ENCODE measurements at regions not wholly inside any gene's neighbourhood (a gene's known extent, or its start where the extent isn't known, plus 50 kb on each side); places are given as distances from the start of the nearest gene placed in this dataset.

GRCh38 chr20:60274717-60275116, 316.5 kb downstream of the CDH26 start:
- no peaks in the 10 kb centered on the region for H3K9me3 Mint-ChIP-seq (ENCODE audit: unreplicated experiment)
- no peak for TF ChIP-seq CTCF (IDR thresholded peaks at IDR 0.05; ENCODE audit: unreplicated experiment)
- POLR2A ChIA-PET, result no interaction called here
- H3K36me3 Mint-ChIP-seq (ENCODE audit: insufficient read depth, unreplicated experiment), result no peaks in the 10 kb centered on the region
- H3K4me1 Mint-ChIP-seq (ENCODE audit: insufficient read depth, unreplicated experiment), result peaks cover 6% of the 10 kb centered on the region
- CTCF ChIA-PET, result interaction anchor here (1.1 to 2.1 kb wide), 2 partner anchors 12 to 217 kb away, joined by 5 to 6 read pairs; no protein-coding TSS in a partner anchor
- intact Hi-C loops (cut with micrococcal nuclease), result no loop called here
- no peak for DNase-seq (ENCODE audit: unreplicated experiment)
- no peak overlapping the region for H3K4me3 Mint-ChIP-seq (ENCODE audit: unreplicated experiment)
- no TSS peak for BruUV-seq (replicated peaks)
- no peak overlapping the region for H3K27ac Mint-ChIP-seq (ENCODE audit: low read depth, unreplicated experiment)
- no peaks in the 10 kb centered on the region for H3K27me3 Mint-ChIP-seq (ENCODE audit: insufficient read depth, unreplicated experiment)

- ChIA-PET CTCF (interaction anchor here (0.5 to 2.2 kb wide), 4 partner anchors 19 to 1606 kb away, joined by 3 to 5 read pairs (median 4); no protein-coding TSS in a partner anchor), POLR2A (no interaction called here)
- no peak overlapping the region for H3K27ac Mint-ChIP-seq (ENCODE audit: low read depth, unreplicated experiment)
- peaks cover 9% of the 10 kb centered on the region for H3K9me3 Mint-ChIP-seq (ENCODE audit: unreplicated experiment)
- intact Hi-C loops (cut with micrococcal nuclease), result no loop called here
- no TSS peak for BruUV-seq (replicated peaks)
- TF ChIP-seq CTCF (IDR thresholded peaks at IDR 0.05; ENCODE audit: unreplicated experiment), result no peak
- no peak overlapping the region for H3K4me3 Mint-ChIP-seq (ENCODE audit: unreplicated experiment)
- peaks cover 6% of the 10 kb centered on the region for H3K4me1 Mint-ChIP-seq (ENCODE audit: insufficient read depth, unreplicated experiment)
- H3K36me3 Mint-ChIP-seq (ENCODE audit: insufficient read depth, unreplicated experiment), result no peaks in the 10 kb centered on the region
- H3K27me3 Mint-ChIP-seq (ENCODE audit: insufficient read depth, unreplicated experiment), result no peaks in the 10 kb centered on the region
- DNase-seq (ENCODE audit: unreplicated experiment), result no peak
Observed at GRCh38 chr20:60281295-60281694, 323.1 kb downstream of the CDH26 start.

- Mint-ChIP-seq H3K36me3 (ENCODE audit: insufficient read depth, unreplicated experiment) (no peaks in the 10 kb centered on the region), H3K4me3 (ENCODE audit: unreplicated experiment) (no peak overlapping the region), H3K9me3 (ENCODE audit: unreplicated experiment) (peaks cover 16% of the 10 kb centered on the region), H3K4me1 (ENCODE audit: insufficient read depth, unreplicated experiment) (peaks cover 6% of the 10 kb centered on the region), H3K27me3 (ENCODE audit: insufficient read depth, unreplicated experiment) (no peaks in the 10 kb centered on the region), H3K27ac (ENCODE audit: low read depth, unreplicated experiment) (no peak overlapping the region)
- no peak for TF ChIP-seq CTCF (IDR thresholded peaks at IDR 0.05; ENCODE audit: unreplicated experiment)
- CTCF ChIA-PET, result no interaction called here
- peak; percentile 22 for DNase-seq (ENCODE audit: unreplicated experiment)
- BruUV-seq (replicated peaks), result no TSS peak
- intact Hi-C loops (cut with micrococcal nuclease), result no loop called here
- POLR2A ChIA-PET, result no interaction called here
Observed at GRCh38 chr20:60283281-60283680, 325.1 kb downstream of the CDH26 start.

GRCh38 chr20:60286764-60287163, 328.5 kb downstream of the CDH26 start:
- no peak for TF ChIP-seq CTCF (IDR thresholded peaks at IDR 0.05; ENCODE audit: unreplicated experiment)
- DNase-seq (ENCODE audit: unreplicated experiment), result no peak
- intact Hi-C loops (cut with micrococcal nuclease), result no loop called here
- ChIA-PET CTCF (interaction anchor here (0.7 to 1.5 kb wide), 2 partner anchors 23 to 506 kb away, joined by 3 to 4 read pairs; no protein-coding TSS in a partner anchor), POLR2A (no interaction called here)
- Mint-ChIP-seq H3K4me3 (ENCODE audit: unreplicated experiment) (no peak overlapping the region), H3K27ac (ENCODE audit: low read depth, unreplicated experiment) (no peak overlapping the region), H3K9me3 (ENCODE audit: unreplicated experiment) (peaks cover 25% of the 10 kb centered on the region), H3K27me3 (ENCODE audit: insufficient read depth, unreplicated experiment) (no peaks in the 10 kb centered on the region), H3K36me3 (ENCODE audit: insufficient read depth, unreplicated experiment) (no peaks in the 10 kb centered on the region), H3K4me1 (ENCODE audit: insufficient read depth, unreplicated experiment) (no peaks in the 10 kb centered on the region)
- no TSS peak for BruUV-seq (replicated peaks)
